ENCODE measurements at regions not wholly inside any gene's neighbourhood (a gene's known extent, or its start where the extent isn't known, plus 50 kb on each side); places are given as distances from the start of the nearest gene placed in this dataset.

- DNase-seq (ENCODE audit: low read depth): no peak
- no peak for TF ChIP-seq POLR2A (IDR thresholded peaks at IDR 0.05; ENCODE audit: extremely low read depth, insufficient read length)
- TF ChIP-seq, protein P1, sequence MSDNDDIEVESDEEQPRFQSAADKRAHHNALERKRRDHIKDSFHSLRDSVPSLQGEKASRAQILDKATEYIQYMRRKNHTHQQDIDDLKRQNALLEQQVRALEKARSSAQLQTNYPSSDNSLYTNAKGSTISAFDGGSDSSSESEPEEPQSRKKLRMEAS (IDR thresholded peaks at IDR 0.05; ENCODE audit: low read depth, low read length): no peak
- TF ChIP-seq MYC (IDR thresholded peaks at IDR 0.05; ENCODE audit: low read depth, low read length): no peak
- TF ChIP-seq, protein P2, sequence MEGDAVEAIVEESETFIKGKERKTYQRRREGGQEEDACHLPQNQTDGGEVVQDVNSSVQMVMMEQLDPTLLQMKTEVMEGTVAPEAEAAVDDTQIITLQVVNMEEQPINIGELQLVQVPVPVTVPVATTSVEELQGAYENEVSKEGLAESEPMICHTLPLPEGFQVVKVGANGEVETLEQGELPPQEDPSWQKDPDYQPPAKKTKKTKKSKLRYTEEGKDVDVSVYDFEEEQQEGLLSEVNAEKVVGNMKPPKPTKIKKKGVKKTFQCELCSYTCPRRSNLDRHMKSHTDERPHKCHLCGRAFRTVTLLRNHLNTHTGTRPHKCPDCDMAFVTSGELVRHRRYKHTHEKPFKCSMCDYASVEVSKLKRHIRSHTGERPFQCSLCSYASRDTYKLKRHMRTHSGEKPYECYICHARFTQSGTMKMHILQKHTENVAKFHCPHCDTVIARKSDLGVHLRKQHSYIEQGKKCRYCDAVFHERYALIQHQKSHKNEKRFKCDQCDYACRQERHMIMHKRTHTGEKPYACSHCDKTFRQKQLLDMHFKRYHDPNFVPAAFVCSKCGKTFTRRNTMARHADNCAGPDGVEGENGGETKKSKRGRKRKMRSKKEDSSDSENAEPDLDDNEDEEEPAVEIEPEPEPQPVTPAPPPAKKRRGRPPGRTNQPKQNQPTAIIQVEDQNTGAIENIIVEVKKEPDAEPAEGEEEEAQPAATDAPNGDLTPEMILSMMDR (IDR thresholded peaks at IDR 0.05; ENCODE audit: low read depth, low read length): no peak
- H3K4me3 ChIP-seq (ENCODE audit: low read depth, low read length): no peak overlapping the region
Measured at GRCh38 chr12:108040947-108041346, 88.1 kb upstream of the WSCD2 start.

DNA sequence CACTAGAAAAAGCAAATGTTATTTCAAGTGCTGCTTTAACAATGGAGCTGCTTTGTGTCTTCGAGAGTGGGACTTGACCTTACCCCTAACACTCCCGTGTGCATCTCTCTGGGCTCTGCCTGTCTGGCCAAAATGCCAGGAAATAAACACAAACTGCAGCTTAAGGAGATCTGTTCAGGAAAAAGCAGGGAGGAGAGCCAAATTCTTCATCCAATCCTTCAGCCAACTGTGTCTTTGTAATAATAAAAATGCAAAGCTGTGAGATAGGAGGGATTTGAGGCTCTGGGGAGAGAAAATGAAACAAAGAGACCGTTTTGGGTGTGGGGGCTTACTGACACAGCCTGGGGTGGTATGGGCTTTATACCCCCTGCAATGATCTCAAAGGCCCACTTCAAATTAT is 85.8 kb upstream of the WSCD2 start:
- no peak overlapping the region for H3K4me3 ChIP-seq (ENCODE audit: low read depth, low read length)
- DNase-seq (ENCODE audit: low read depth): no peak
- TF ChIP-seq, protein P2 (IDR thresholded peaks at IDR 0.05; ENCODE audit: low read depth, low read length): no peak
- no peak for TF ChIP-seq POLR2A (IDR thresholded peaks at IDR 0.05; ENCODE audit: extremely low read depth, insufficient read length)
- TF ChIP-seq, protein P1 (IDR thresholded peaks at IDR 0.05; ENCODE audit: low read depth, low read length): no peak
- no peak for TF ChIP-seq MYC (IDR thresholded peaks at IDR 0.05; ENCODE audit: low read depth, low read length)

- no peak for TF ChIP-seq MYC (IDR thresholded peaks at IDR 0.05; ENCODE audit: low read depth, low read length)
- TF ChIP-seq, protein P1 (IDR thresholded peaks at IDR 0.05; ENCODE audit: low read depth, low read length): no peak
- TF ChIP-seq, protein P2 (IDR thresholded peaks at IDR 0.05; ENCODE audit: low read depth, low read length): no peak
- TF ChIP-seq POLR2A (IDR thresholded peaks at IDR 0.05; ENCODE audit: extremely low read depth, insufficient read length): no peak
- no peak for DNase-seq (ENCODE audit: low read depth)
- H3K4me3 ChIP-seq (ENCODE audit: low read depth, low read length): no peak overlapping the region
Measured at GRCh38 chr12:108043750-108044533, 85.1 kb upstream of the WSCD2 start.

GRCh38 chr12:108046135-108046534 is 83.0 kb upstream of the WSCD2 start:
- H3K4me3 ChIP-seq (ENCODE audit: low read depth, low read length): no peak overlapping the region
- TF ChIP-seq MYC (IDR thresholded peaks at IDR 0.05; ENCODE audit: low read depth, low read length) (no peak), POLR2A (IDR thresholded peaks at IDR 0.05; ENCODE audit: extremely low read depth, insufficient read length) (no peak)
- TF ChIP-seq, protein P2 (IDR thresholded peaks at IDR 0.05; ENCODE audit: low read depth, low read length): no peak
- TF ChIP-seq, protein P1 (IDR thresholded peaks at IDR 0.05; ENCODE audit: low read depth, low read length): no peak

DNA sequence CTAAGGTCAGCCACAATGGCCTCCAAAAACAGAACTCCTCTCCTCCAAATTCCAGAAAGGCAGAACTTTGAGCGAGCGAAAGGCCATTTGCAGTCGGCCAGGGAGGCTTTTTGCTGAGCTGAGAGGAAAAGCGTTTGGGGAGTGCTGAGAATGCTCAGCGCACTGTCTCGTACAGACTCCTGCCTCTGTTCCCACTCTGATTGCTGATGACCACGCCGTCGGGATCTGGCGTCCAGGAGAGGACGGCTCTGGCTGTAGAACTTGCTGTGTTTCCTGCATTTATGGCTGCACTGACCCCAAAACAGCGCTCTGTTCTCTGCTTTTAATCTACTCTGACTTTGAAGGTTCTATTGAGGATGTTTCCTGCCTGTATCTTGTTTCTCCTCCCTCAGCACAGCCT is 82.4 kb upstream of the WSCD2 start:
- no peak overlapping the region for H3K4me3 ChIP-seq (ENCODE audit: low read depth, low read length)
- TF ChIP-seq, protein P1 (IDR thresholded peaks at IDR 0.05; ENCODE audit: low read depth, low read length): no peak
- TF ChIP-seq, protein P2 (IDR thresholded peaks at IDR 0.05; ENCODE audit: low read depth, low read length): no peak
- no peak for TF ChIP-seq POLR2A (IDR thresholded peaks at IDR 0.05; ENCODE audit: extremely low read depth, insufficient read length)
- TF ChIP-seq MYC (IDR thresholded peaks at IDR 0.05; ENCODE audit: low read depth, low read length): no peak
- DNase-seq (ENCODE audit: low read depth): no peak

More at GRCh38 chr12:108046135-108046534, 83.0 kb upstream of the WSCD2 start:
- no peak for DNase-seq (ENCODE audit: low read depth)

All from NB4 (cell line).